ENCODE measurements at regions not wholly inside any gene's neighbourhood (a gene's known extent, or its start where the extent isn't known, plus 50 kb on each side); places are given as distances from the start of the nearest gene placed in this dataset.
"Not testable (repeated sequence)": the region's sequence is repeated elsewhere in the genome, so short reads cannot be mapped to it uniquely, and the experiment has no call there.

DNA sequence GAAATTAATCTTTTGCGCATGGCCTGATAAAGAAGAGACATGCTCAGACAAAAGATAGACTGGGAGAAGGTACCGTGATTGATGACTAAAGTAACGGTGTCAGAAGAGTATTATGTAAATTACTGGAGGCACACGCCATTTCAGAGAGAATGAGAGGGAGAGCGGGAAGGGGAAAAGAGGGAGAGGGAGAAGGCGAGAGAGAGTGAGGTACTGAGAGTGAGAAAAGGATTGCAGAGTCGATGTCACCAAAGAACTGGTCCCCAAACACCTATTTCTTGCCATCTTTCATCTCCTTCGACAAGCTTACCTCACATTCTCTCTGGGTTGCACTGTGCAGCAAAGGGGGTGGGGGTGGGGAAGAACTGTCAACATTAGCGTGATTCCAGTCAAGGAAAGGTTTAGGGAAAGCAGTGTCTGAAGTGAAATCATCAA lies 673.7 kb downstream of the BCL11A start:
- no peak for DNase-seq (ENCODE audit: low read depth)

DNA sequence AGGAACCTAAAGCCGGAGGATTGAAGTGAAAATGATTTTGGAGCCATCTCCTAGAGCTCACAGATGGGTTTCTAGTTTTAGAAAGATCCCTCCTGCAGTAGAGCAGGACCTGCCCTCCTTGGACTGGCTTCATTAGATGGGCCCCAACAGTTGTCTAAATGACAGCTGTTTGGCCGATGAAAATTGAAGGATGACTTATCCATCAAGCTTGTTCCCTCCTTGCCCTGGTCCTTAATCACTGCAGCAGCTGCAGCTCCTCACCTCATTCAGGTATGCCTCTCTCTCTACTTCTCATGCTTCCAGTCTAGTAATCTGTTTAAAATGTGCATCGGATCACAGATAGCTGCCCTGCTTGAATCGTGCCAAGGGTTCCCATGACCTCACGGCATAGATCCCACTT lies 677.6 kb downstream of the BCL11A start:
- no peak for DNase-seq (ENCODE audit: low read depth)

DNA sequence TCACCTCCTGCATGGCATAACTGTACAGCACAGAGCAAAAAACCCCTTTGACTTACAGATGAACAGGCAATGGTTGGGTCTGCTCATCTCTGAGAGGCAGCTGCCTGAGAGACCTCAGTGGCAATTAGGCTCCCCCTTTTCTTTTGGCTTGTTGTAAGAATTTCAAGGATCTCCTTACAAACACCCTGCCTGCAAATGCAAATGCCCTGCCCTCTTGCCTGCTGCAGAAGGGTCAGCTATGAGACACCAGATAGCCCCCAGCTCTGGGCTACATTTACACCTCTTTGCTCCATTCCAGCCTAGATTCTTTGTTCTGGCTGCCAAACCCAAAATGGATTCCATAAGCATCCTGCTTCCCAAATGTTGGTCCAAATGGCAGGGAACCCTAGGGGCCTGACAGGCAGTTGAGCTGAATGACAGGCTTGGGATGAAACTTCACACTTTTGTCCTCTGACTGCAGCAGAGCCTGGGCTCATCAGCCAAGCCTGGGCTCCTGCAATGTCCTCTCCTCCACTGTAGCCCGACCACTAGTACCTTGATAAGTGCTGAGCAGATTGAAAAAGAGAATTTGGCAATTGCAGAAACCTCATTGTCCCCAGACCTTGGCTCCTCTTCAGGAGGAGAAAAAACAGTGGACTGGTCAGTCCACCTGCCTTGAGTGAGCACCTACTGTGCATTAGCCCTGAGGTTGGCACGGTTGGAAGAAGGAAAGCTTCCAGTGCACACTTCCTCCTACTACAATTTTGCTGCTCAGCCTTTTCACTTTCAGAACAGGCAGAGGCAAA lies 678.3 kb downstream of the BCL11A start:
- DNase-seq (ENCODE audit: low read depth), result no peak

DNA sequence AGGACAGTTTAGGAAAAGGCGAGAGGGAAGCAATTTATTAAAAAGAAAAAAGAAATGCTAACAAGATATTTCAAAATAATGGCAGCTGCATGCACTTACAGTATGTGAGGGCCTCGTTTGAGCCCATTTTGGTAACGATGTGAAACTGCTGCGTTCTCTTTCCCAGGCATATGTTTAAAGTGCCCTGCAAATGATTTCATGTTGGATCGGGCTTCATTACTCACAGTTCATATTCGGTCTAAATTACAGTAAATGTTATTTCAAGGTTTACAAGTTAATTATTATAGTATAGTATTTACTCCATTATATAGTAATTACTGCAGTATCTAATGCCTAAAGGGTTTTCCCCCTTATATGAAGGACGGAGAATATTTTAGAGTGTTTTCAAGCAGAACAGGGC lies 679.1 kb downstream of the BCL11A start:
- DNase-seq (ENCODE audit: low read depth), result no peak

DNA sequence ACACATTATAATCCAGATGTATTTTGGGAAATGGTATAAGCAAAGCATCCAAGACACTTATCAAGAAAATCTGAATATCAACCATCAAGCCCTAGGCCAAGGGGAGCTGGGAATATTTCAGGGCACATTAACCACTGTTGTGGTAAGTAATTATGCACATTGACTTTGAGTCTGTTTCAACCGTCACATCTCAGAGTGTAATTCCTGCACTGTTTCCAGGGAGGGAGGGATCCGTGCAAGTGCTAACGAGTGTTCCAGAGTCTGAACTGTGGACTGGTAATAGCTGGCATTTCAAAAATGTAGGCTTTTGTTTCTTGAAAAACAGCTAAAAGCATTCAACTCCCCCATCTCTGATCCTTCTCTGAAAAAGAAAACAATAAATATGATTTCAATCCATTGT lies 681.6 kb downstream of the BCL11A start:
- DNase-seq (ENCODE audit: low read depth), result no peak

DNA sequence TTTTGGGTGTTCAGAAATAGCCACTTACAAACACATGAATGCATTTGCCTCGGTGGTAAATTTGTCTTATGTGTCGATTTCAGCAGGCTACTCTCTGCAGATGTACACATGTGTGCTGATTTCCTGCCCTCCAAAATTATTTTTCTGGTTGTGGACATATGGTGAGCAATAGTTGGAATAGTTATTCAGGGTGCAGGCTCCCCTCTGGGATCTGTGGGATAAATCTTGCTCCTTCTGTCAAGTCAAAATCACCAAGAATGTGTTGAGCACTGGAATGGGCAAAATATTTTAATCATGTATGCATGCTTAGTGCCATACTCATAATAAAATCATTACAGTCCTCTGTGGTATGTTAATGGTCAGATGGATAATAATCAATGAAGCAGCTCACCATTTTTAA lies 684.5 kb downstream of the BCL11A start:
- DNase-seq (ENCODE audit: low read depth), result no peak

DNA sequence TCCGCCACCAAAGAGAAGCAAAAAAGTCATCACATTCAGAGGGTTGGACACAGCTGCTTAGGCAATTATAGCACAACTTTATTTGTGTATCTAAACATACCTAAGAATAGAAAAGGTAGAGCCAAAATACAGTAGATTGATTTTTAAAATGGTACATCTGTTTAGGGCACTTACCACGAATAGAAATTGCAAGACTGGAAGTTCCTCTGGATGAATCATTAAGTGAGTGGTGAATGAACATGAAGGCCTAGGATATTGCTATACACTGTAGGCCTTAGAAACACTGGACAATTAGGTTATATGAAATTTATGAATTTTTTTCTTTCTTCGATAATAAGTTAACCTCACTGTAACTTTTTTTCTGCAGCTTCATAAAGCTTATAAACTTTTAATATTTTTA lies 687.0 kb downstream of the BCL11A start:
- DNase-seq (ENCODE audit: low read depth), result no peak

DNA sequence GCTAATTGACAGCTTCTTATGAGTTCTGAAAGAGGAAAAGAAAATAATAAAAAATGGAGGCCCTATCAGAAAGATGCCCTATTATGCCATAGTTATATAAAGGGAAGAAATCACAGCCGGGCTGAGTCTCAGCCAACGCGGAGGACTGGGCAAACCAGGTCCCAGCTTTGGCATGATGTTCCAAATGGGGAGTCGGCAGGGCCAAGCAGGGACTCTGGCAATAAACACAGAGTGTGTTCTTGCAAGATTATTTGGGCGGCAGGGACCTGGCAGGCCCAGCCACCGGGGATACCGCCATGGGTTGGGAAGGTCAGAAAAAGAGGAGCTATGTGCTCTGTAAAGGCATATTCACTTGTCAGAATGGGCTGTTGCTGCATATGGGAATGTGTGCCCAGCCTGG lies 694.9 kb downstream of the BCL11A start:
- no peak for DNase-seq (ENCODE audit: low read depth)

DNA sequence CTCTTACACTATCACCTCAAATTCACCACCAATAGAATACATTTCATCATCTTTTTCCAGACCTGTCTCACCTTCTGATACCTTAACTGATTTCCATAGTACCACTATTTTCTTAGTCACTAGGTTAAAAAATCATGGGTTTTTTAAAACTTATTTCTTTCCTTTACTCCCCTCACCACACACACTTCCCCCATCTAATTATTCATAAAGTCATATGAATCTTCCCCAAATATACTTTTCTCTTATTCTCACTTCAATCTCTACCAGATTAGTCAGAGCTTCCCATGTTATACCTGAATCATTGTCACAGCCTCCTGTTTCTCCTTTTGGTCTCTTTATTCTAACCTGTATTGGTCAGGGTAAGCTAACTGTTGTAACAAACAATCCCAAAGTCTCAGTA lies 696.3 kb downstream of the BCL11A start:
- no peak for DNase-seq (ENCODE audit: low read depth)

DNA sequence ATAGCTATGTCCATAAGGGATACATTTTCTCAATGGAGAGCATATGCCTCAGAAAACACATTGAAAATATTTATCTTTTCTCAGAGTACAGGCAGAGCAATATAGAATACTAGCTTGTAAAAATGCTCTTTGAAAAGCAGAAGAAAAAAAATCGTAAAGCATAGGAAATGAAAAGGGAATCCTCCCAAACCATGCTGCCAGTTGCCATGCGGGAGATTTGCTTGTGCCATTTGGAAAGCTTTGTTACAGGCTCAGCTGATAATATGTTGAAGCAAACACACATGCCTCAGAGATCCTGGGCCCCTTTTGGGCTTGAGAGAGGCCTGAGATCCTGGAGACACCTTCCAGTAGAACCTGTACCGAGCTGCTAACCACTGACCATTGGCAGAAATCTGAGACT lies 697.1 kb downstream of the BCL11A start:
- DNase-seq (ENCODE audit: low read depth), result no peak

DNA sequence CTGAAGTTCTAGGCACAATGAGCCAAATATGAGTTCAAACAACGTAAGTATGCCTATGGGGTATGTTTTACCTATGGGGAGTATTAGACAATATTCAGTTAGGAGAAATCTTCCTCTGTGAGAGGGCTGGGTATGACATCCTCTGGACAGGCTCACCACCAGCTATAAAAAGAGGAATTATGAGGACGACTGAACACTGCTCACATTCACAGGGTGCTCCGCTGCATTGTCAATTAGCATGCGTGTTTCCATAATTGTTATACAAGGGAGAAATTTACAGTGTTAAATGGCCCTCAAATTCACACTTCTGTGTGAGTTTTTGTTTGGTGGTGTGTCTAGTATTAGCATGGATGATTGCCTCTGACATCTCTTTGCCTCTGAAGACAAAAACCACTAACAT lies 700.4 kb downstream of the BCL11A start:
- DNase-seq (ENCODE audit: low read depth), result no peak

DNA sequence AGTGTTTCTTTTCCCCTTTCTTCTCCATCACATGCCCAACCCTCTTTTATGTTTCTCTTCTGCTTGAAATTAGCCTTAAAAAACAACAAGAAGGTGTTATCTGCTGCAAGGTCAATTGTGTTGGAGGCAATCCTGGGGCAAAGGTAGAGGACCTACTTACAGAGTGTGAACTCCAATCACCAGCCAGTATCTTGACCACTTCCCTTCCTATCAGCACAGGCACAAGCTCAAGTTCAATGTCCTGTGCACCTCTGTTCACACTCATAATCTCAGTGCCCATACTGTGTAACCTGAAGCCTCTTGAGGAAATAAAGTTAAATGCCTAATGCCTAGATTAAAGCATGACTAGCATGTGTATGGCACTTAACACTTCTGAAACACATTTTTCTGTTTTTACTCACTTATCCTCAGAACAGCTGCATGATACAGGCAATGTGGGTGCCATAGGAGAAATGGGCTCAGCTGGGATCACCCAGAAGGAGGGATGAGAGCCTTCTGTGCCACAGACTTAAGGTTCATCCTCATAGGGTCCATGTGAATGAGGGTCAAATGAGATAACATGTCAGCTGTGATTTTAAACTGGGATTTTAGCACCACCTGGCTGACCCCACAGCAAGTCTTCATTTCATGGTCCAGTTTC lies 701.5 kb downstream of the BCL11A start:
- DNase-seq (ENCODE audit: low read depth), result no peak

DNA sequence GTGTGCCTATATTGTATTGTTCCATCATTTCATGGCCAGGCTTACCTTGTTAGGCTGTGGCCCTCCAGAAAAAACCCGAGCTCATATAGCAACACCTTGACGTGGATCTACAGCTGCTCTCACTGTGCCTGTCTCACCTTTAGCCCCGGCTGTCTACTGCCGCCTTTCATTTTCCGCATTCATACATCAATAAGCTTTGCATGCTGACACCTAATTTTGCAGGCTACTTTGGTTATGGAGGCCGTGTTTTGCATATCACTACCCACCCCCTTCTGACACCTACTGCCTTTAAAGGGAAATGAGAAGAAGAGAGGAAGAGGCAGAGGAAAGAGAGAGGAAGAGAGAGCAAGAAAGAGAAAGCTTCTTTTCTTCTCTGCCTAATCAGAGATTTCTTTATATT lies 702.9 kb downstream of the BCL11A start:
- DNase-seq (ENCODE audit: low read depth), result no peak

DNA sequence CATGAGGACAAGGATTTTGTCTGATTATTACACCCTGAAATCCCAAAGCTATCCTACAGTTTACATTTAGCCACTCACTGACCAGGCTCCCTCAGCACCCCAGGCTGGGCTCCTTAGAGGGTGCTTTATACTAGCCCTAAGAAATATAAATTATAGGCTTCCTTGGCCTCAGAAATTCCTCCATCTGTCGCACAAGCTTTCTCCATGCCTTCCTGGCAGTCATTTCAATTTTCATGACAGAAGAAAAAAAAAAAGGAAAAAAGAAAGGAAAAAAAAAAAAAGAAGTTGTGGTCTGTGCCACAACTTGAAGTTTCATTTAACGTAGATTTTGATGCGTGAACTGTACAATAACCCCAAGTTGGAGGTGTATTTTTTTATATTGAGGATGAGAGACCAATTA lies 719.5 kb downstream of the BCL11A start:
- no peak for DNase-seq (ENCODE audit: low read depth)

DNA sequence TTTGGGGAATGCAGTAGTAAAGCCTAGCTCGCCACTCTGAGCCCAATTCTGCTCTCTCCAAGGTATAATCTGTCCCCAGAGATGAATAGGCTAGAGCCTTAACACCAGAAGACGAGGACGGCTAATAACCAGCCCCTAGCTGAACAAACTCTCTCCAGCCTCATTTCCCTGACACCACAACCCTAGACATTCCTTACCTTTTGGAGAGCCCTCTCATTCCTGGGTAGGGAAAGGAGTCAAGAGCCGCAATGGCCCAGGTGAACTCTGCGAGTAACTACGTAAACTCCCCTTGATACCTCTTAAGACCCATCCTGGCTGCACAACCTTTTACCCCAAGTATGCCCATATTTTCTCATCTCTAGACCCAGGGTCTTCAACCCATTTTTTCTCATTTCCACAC lies 722.9 kb downstream of the BCL11A start:
- no peak for DNase-seq (ENCODE audit: low read depth)

DNA sequence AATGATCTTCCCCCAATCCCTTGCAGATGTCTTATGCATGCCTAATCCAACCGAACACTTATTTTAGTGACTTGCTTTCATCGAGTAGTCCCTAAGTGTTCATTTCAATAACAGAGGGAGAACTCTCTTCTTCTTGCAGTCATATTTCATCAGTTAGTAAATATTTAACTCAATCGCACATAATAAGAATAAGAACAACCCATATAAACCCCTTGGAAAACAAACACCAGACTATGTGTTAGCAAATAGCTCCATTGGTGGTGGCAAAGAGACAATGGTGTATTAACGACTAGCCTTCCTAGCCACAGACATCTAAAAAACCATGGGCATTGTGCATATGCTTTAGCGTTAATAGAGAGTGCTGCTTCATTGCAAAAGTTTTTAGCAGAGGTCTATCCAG lies 725.8 kb downstream of the BCL11A start:
- DNase-seq (ENCODE audit: low read depth), result no peak

DNA sequence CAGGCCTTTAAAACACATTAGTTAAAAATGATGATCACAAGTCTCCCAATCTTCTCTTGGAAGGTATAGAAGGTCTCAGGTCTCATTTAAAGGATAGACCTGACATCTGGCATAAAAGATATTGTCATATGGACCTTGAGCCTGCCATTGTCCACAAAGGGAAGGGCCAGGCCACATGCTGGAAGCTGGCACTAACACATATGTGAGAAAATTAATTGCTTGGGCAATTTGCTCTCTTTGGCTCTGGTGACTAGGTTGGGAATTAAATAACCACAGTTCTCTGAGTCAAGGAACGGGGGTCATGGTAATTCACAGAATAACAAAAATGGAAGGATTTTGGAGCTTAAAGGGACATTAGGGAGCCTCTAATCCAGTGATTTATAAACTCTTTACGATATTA lies 727.3 kb downstream of the BCL11A start:
- DNase-seq (ENCODE audit: low read depth), result no peak

DNA sequence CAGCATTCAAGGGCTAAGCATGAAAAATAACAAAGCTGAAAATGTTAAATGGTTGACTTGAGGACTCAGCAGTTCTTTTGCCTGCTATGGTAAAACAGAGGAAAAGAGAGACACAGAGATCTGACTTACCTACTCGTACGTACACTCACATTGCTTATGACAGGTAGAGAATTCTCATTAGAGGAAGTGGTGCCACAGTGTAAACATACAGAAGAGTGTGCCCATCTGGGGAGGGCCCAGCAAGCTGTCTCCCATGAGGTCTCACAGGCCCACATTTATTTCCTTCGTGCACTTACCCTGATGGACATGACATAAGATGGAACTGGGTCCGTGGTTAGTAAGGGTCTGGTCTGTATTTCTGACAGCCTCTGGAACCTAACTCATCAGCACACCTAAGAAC lies 729.1 kb downstream of the BCL11A start:
- DNase-seq (ENCODE audit: low read depth), result no peak

DNA sequence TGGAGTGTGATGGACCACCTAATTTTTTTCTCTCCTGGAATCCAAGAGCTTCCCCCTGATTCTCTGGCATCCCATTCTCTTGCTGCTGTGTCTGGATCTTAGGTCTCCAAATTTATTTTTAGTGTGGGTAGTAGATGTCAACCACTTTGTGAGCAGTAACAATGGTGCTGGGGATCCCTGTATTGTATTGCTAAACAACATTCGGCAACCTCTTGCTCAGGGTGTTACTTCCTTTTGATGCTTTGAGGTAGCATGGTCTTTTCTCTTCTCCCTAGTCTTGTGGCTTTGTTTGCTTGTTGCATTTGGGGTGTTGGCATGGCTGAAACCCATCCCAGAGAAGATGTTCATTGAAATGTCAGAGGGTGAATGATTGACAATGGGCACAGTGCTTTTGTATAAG lies 737.4 kb downstream of the BCL11A start:
- no peak for DNase-seq (ENCODE audit: low read depth)

DNA sequence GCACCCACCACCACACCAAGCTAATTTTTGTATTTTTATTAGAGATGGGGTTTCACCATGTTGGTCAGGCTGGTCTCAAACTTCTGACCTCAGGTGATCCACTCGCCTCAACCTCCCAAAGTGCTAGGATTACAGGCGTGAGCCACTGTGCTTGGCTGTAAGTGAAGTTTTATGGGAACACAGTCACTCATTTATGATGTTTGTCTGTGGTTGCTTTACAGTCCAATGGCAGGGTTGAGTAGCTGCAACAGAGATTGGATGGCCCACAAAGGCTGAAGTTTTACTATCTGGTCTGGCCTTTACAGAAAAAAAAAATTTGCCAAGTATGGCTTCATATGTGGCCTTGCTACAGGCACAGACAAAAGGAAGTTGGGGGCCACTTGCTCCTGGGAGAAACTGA lies 743.2 kb downstream of the BCL11A start:
- not testable (repeated sequence) for DNase-seq (ENCODE audit: low read depth)

DNA sequence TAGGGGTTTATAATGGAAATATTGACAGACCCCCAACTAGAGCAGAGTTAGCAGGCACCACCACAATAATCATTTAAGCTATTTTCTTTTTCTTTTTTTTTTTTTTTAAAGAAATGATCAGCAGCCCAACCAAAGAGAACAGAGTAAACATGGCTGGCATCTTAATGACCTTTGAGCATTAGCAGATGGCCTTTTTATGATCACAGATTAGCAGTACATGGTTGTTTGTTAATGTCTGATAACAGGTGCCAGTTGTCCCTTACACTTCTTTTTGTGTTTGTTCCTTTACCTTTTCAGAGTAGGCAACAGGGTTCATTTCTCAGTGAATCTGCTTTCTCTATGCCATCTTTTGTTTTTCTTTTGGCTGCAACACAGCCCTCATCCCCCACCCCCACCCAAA lies 747.0 kb downstream of the BCL11A start:
- no peak for DNase-seq (ENCODE audit: low read depth)

DNA sequence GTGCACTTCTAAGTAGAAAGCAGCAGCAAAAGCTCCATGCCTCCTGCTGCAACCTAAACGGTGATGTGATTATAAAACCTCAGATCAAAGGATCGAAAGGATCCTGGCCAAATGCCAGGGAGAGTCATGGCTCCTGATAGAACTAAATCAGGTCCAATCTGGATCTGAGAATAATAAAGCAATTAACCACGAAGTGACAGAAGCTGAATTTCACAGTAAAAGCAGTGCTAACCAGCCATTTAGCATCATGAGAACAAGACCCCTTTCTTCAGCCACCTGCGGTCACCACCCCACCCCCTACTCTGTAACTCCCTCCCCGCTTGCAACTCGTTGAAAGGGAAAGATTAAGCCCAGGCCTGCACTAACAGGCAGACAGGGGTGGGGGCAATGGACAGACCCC lies 748.7 kb downstream of the BCL11A start:
- no peak for DNase-seq (ENCODE audit: low read depth)

DNA sequence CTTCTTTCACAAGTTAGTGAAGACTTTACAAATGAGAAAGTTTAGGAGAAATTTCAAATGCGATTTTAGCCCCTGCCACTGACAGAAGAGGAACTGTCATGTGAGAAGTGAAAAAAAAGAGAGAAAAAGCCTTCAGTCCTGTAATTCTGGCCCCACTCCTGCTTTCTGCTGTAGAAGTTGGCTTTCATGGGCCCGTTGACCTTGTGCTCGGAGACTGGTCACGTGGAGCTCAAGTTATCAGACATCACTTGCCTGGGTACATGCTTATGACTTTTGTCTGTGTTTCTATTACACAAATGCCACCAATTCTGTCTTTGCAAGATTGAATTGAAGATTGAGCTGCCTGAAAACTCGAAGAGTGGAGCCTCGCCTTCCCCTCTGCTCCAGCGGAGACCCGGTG lies 749.9 kb downstream of the BCL11A start:
- DNase-seq (ENCODE audit: low read depth), result no peak

DNA sequence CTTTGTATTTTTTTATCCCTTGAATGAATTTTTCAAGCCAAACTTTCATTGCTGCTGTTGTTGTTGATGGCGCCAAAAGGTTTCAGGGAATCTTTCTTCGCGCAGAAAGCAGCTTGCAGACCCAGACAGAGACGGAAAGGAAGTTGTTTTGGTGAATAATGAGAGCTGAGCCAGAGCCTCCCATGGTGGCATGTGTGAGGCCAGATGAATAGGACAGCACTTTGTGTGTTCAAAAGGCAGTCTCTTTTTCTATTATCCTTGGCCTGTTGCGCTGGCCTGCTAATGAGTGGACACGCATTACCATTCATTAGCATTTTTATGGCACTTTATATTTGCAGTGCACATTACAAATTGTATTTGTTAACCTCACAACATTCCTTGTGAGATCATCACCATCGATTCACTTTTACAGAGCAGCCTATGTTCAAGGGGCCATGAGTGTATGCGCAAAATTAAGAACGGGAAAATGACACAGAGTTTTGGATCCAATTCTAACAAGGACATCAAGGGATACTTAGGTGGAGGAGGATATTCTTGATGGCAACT lies 754.7 kb downstream of the BCL11A start:
- DNase-seq (ENCODE audit: low read depth), result no peak

All from stimulated activated CD8-positive, alpha-beta memory T cell treated with anti-CD3 and anti-CD28 coated beads, Interleukin-4, amount 100 ng/mL, for 24 hours (primary cell).